ENCODE measurements at regions not wholly inside any gene's neighbourhood (a gene's known extent, or its start where the extent isn't known, plus 50 kb on each side); places are given as distances from the start of the nearest gene placed in this dataset.
A peak's percentile ranks its signal among the peaks of the same experiment; 100 is the strongest.

- Histone ChIP-seq H3K27ac (no peak overlapping the region), H3K4me3 (no peak overlapping the region), H3K4me1 (no peaks in the 10 kb centered on the region), H3K27me3 (no peaks in the 10 kb centered on the region), H3K36me3 (no peaks in the 10 kb centered on the region), H3K9me3 (no peaks in the 10 kb centered on the region)
- DNase-seq (ENCODE audit: low spot score in 2 of 2) = no peak
- intact Hi-C loops (cut with DNase I; ENCODE audit: low total_unique reads) = no loop called here
- no peak for TF ChIP-seq CTCF (IDR thresholded peaks at IDR 0.05)
- no peak for TF ChIP-seq POLR2AphosphoS5 (IDR thresholded peaks at IDR 0.05)
- no peak for TF ChIP-seq POLR2A (IDR thresholded peaks at IDR 0.05)
Measured at GRCh38 chr10:93146336-93146735, 72.6 kb downstream of the CYP26A1 start.

DNA sequence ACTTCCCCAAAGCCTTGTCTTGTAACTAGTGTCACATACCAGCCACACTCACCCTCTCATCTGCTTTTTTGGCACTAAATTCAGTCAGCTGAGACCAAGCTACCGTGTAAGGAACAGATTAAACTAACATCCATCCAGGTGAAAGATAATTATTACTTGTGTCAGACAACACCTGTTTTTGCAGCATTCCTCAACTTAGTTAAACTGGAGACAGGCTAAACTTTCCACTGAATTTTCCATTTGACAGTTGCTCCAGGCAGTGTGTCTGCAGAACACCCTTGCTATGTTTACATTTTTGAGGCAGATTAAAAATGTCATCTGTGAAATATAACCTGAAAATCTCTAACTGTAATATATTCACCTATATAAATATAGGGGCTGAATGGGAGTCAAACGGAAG is 73.6 kb downstream of the CYP26A1 start:
- Histone ChIP-seq H3K9me3 (no peaks in the 10 kb centered on the region), H3K27me3 (no peaks in the 10 kb centered on the region), H3K27ac (no peak overlapping the region), H3K36me3 (no peaks in the 10 kb centered on the region), H3K4me3 (no peak overlapping the region), H3K4me1 (no peaks in the 10 kb centered on the region)
- TF ChIP-seq POLR2AphosphoS5 (IDR thresholded peaks at IDR 0.05) (no peak), POLR2A (IDR thresholded peaks at IDR 0.05) (no peak), CTCF (IDR thresholded peaks at IDR 0.05) (no peak)
- intact Hi-C loops (cut with DNase I; ENCODE audit: low total_unique reads) = no loop called here
- DNase-seq (ENCODE audit: low spot score in 2 of 2) = no peak

DNA sequence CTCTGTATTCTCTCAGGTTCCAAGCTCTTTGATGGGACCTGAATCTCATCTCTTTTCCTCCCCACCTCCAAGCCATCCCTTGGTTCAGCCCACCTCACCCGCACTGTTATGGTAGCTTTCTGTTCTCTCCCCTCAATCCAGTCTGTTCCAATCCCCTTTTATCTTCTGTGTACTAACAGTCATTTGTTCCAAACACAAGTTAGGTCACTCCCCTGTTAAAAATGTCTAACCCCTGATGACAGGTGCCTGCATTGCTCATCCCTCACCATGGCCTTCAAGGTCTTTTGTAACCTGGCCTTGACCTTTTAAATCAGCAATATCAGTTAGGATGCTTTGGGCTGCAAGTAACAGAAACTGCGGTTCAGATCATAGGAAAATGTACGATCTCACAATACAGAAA is 74.8 kb downstream of the CYP26A1 start:
- peak overlapping the region in 1 of 2 donors; percentile 68 for H3K27ac ChIP-seq
- intact Hi-C loops (cut with DNase I; ENCODE audit: low total_unique reads) = no loop called here
- no peaks in the 10 kb centered on the region for H3K4me1 ChIP-seq

GRCh38 chr10:93149761-93150160 is 76.1 kb downstream of the CYP26A1 start:
- no peaks in the 10 kb centered on the region for H3K27me3 ChIP-seq
- no peaks in the 10 kb centered on the region for H3K36me3 ChIP-seq
- TF ChIP-seq CTCF (IDR thresholded peaks at IDR 0.05) (no peak), POLR2A (IDR thresholded peaks at IDR 0.05) (no peak), POLR2AphosphoS5 (IDR thresholded peaks at IDR 0.05) (no peak)
- peak in 1 of 2 donors; percentile 43 for DNase-seq (ENCODE audit: low spot score in 2 of 2)
- H3K9me3 ChIP-seq = no peaks in the 10 kb centered on the region
- no peaks in the 10 kb centered on the region for H3K4me1 ChIP-seq
- H3K27ac ChIP-seq = peak overlapping the region; percentile 68
- no peak overlapping the region for H3K4me3 ChIP-seq
- intact Hi-C loops (cut with DNase I; ENCODE audit: low total_unique reads) = no loop called here

More for the DNA sequence above, 74.8 kb downstream of the CYP26A1 start:
- Histone ChIP-seq H3K27me3 (no peaks in the 10 kb centered on the region), H3K4me3 (no peak overlapping the region), H3K9me3 (no peaks in the 10 kb centered on the region), H3K36me3 (no peaks in the 10 kb centered on the region)
- DNase-seq (ENCODE audit: low spot score in 2 of 2) = no peak
- TF ChIP-seq POLR2AphosphoS5 (IDR thresholded peaks at IDR 0.05) = no peak
- TF ChIP-seq POLR2A (IDR thresholded peaks at IDR 0.05) = no peak
- TF ChIP-seq CTCF (IDR thresholded peaks at IDR 0.05) = no peak

DNA sequence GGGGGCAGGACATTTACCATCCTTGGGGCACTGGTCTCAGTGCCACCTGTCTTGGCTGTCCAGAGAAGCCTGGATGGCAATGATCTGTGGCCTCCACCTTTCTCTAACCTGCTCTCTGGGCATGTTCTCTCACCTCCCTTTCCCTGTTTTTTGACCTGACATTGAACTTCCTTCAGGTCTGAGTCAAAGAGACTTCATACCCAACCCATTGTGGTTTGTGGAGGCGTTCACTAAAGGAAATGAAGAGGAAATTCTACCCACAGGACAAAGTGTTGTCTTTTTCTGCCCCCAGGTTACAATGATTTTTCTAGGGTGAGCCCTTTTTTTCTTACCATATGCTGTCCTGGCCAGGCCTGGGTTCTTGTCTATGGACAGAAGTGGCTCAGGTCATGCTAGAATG is 76.6 kb downstream of the CYP26A1 start:
- peak in 1 of 2 donors; percentile 37 for DNase-seq (ENCODE audit: low spot score in 2 of 2)
- Histone ChIP-seq H3K27ac (peak overlapping the region; percentile 68), H3K36me3 (no peaks in the 10 kb centered on the region), H3K27me3 (no peaks in the 10 kb centered on the region), H3K9me3 (no peaks in the 10 kb centered on the region), H3K4me3 (no peak overlapping the region), H3K4me1 (no peaks in the 10 kb centered on the region)
- no peak for TF ChIP-seq CTCF (IDR thresholded peaks at IDR 0.05)
- peak in 1 of 3 donors; percentile 20 for TF ChIP-seq POLR2AphosphoS5 (IDR thresholded peaks at IDR 0.05)
- no peak for TF ChIP-seq POLR2A (IDR thresholded peaks at IDR 0.05)
- intact Hi-C loops (cut with DNase I; ENCODE audit: low total_unique reads) = no loop called here

Data from breast epithelium (tissue), 4 donors.